WTC11 (cell line): ENCODE measurements at regions not wholly inside any gene's neighbourhood (a gene's known extent, or its start where the extent isn't known, plus 50 kb on each side); places are given as distances from the start of the nearest gene placed in this dataset.

Source experiments
- ATAC-seq: fragments of 200-7000 bp; cut with Tn5 transposase; 2 replicates; pipeline ENCODE4 v1.10.0; 2021; ENCODE audit warnings: mild to moderate bottlenecking, moderate library complexity
- CTCF ChIA-PET: fragments of 300-600 bp; sonication (Branson Sonifier 250); formaldehyde crosslinking; loops from one replicate; lab custom pipeline; 2021; ENCODE audit warnings: antibody characterized with exemption; lab: Charles Lee
- POLR2A ChIA-PET: fragments of 350-600 bp; sonication (Branson Sonifier 250); formaldehyde crosslinking; loops from one replicate; lab custom pipeline; 2021; ENCODE audit warnings: antibody characterized with exemption; lab: Charles Lee
- DNase-seq: peaks from one replicate; pipeline ENCODE4 v3.0.0; 2021; ENCODE audit warnings: low spot score
- H3K27ac Mint-ChIP-seq: 2 replicates; pipeline ENCODE4 v1.8.0; 2021; ENCODE audit warnings: mixed read lengths
- H3K27me3 Mint-ChIP-seq: 2 replicates; pipeline ENCODE4 v1.8.0; 2021; ENCODE audit warnings: low read depth, mild to moderate bottlenecking, moderate library complexity, mixed read lengths
- H3K36me3 Mint-ChIP-seq: 2 replicates; pipeline ENCODE4 v1.8.0; 2021; ENCODE audit warnings: mixed read lengths
- H3K4me1 Mint-ChIP-seq: 2 replicates; pipeline ENCODE4 v1.8.0; 2022; ENCODE audit warnings: mixed read lengths
- H3K4me3 Mint-ChIP-seq: 2 replicates; pipeline ENCODE4 v1.8.0; 2021; ENCODE audit warnings: mild to moderate bottlenecking, moderate library complexity, mixed read lengths
- H3K9me3 Mint-ChIP-seq: 2 replicates; pipeline ENCODE4 v1.8.0; 2021; ENCODE audit warnings: mixed read lengths
- ARID4B ChIP-seq: sonication (generic); formaldehyde crosslinking; IDR thresholded peaks from 2 replicates; pipeline ENCODE4 v1.8.0; 2023; ENCODE audit warnings: missing genetic modification reagents, mild to moderate bottlenecking, borderline replicate concordance
- ATF3 ChIP-seq: sonication (generic); formaldehyde crosslinking; conservative IDR thresholded peaks from 2 replicates; pipeline ENCODE4 v1.8.1; 2022; ENCODE audit warnings: mild to moderate bottlenecking, missing genetic modification reagents
- E2F5 ChIP-seq: sonication (generic); formaldehyde crosslinking; IDR thresholded peaks from 2 replicates; pipeline ENCODE4 v1.8.1; 2022; ENCODE audit warnings: mild to moderate bottlenecking, moderate library complexity, missing genetic modification reagents
- FOXK1 ChIP-seq: sonication (generic); formaldehyde crosslinking; IDR thresholded peaks from 2 replicates; pipeline ENCODE4 v1.8.0; 2022; ENCODE audit warnings: mild to moderate bottlenecking, moderate library complexity, missing genetic modification reagents
- FOXP1 ChIP-seq: sonication (generic); formaldehyde crosslinking; IDR thresholded peaks from 2 replicates; pipeline ENCODE4 v1.8.0; 2022; ENCODE audit warnings: missing genetic modification reagents, mild to moderate bottlenecking, moderate library complexity, borderline replicate concordance
- GABPB1 ChIP-seq: sonication (generic); formaldehyde crosslinking; IDR thresholded peaks from 2 replicates; pipeline ENCODE4 v1.8.1; 2023; ENCODE audit warnings: mild to moderate bottlenecking, missing genetic modification reagents
- GRHL2 ChIP-seq: fragments of 250-450 bp; sonication (Bioruptor Pico); IDR thresholded peaks from 2 replicates; pipeline ENCODE4 v1.8.0; 2022; ENCODE audit warnings: mild to moderate bottlenecking, moderate library complexity; ENCODE audit not compliant: insufficient replicate concordance, severe bottlenecking
- HMGA2 ChIP-seq: fragments of 250-450 bp; sonication (Bioruptor Pico); IDR thresholded peaks from 2 replicates; pipeline ENCODE4 v1.4.0; 2021; ENCODE audit warnings: mild to moderate bottlenecking, moderate library complexity
- NR1H2 ChIP-seq: sonication (generic); formaldehyde crosslinking; IDR thresholded peaks from 2 replicates; pipeline ENCODE4 v1.9.0; 2021; ENCODE audit warnings: mild to moderate bottlenecking, moderate library complexity, missing genetic modification reagents
- RORB ChIP-seq: fragments of 250-450 bp; sonication (Bioruptor Pico); IDR thresholded peaks from 2 replicates; pipeline ENCODE4 v1.9.0; 2021; ENCODE audit warnings: mild to moderate bottlenecking
- SMAD3 ChIP-seq: sonication (generic); formaldehyde crosslinking; IDR thresholded peaks from 2 replicates; pipeline ENCODE4 v1.8.0; 2022; ENCODE audit warnings: missing genetic modification reagents, mild to moderate bottlenecking, borderline replicate concordance
- SP1 ChIP-seq: sonication (generic); formaldehyde crosslinking; conservative IDR thresholded peaks from 2 replicates; pipeline ENCODE4 v1.8.1; 2022; ENCODE audit warnings: missing genetic modification reagents
- TEAD4 ChIP-seq: sonication (generic); formaldehyde crosslinking; IDR thresholded peaks from 2 replicates; pipeline ENCODE4 v1.8.0; 2022; ENCODE audit warnings: mild to moderate bottlenecking, missing genetic modification reagents
- ZBTB21 ChIP-seq: sonication (generic); formaldehyde crosslinking; IDR thresholded peaks from 2 replicates; pipeline ENCODE4 v1.8.1; 2023; ENCODE audit warnings: mild to moderate bottlenecking, missing genetic modification reagents, borderline replicate concordance
- ZNF121 ChIP-seq: sonication (generic); formaldehyde crosslinking; IDR thresholded peaks from 2 replicates; pipeline ENCODE4 v1.8.0; 2023; ENCODE audit warnings: missing genetic modification reagents
- ZNF281 ChIP-seq: sonication (generic); formaldehyde crosslinking; IDR thresholded peaks from 2 replicates; pipeline ENCODE4 v1.8.0; 2023; ENCODE audit warnings: mild to moderate bottlenecking, missing genetic modification reagents
- ZNF416 ChIP-seq: fragments of 250-450 bp; sonication (Bioruptor Pico); IDR thresholded peaks from 2 replicates; pipeline ENCODE4 v1.9.0; 2021; ENCODE audit warnings: mild to moderate bottlenecking, inconsistent platforms

- ATAC-seq: no peak
- no peak for DNase-seq
- no peak overlapping the region for H3K4me3 Mint-ChIP-seq
- ChIA-PET POLR2A (no interaction called here), CTCF (no interaction called here)
- peaks cover 7% of the 10 kb centered on the region for H3K4me1 Mint-ChIP-seq
- H3K27ac Mint-ChIP-seq: no peak overlapping the region
- H3K9me3 Mint-ChIP-seq: peaks cover 7% of the 10 kb centered on the region
- peaks cover 3% of the 10 kb centered on the region for H3K36me3 Mint-ChIP-seq
- no peaks in the 10 kb centered on the region for H3K27me3 Mint-ChIP-seq
- TF ChIP-seq E2F5 (CRISPR knock-in tag) (no peak), HMGA2 (no peak), ARID4B (CRISPR knock-in tag) (no peak), TEAD4 (no peak), NR1H2 (no peak), ZNF121 (no peak), ZBTB21 (CRISPR knock-in tag) (no peak), RORB (CRISPR knock-in tag) (no peak), ZNF281 (no peak), SMAD3 (no peak), GABPB1 (CRISPR knock-in tag) (no peak), GRHL2 (CRISPR knock-in tag) (no peak), SP1 (CRISPR knock-in tag) (no peak), ATF3 (no peak), ZNF416 (CRISPR knock-in tag) (no peak), FOXP1 (CRISPR knock-in tag) (no peak), FOXK1 (CRISPR knock-in tag) (no peak)
Observed at GRCh38 chr4:14257903-14258302, 630.4 kb upstream of the BOD1L1 start.

- TF ChIP-seq ARID4B (CRISPR knock-in tag) (no peak), ZNF416 (CRISPR knock-in tag) (no peak)
- Mint-ChIP-seq H3K4me3 (no peak overlapping the region), H3K4me1 (peaks cover 7% of the 10 kb centered on the region), H3K36me3 (0 out of 2 replicates have a peak, but pooled peaks cover 2% of the 10 kb centered on the region), H3K27me3 (no peaks in the 10 kb centered on the region), H3K9me3 (peaks cover 6% of the 10 kb centered on the region), H3K27ac (no peak overlapping the region)
- ChIA-PET POLR2A (no interaction called here), CTCF (no interaction called here)
- ATAC-seq (no peak), DNase-seq (no peak)
Observed at GRCh38 chr4:14259936-14260335, 632.4 kb upstream of the BOD1L1 start.
